ENCODE measurements at regions not wholly inside any gene's neighbourhood (a gene's known extent, or its start where the extent isn't known, plus 50 kb on each side); places are given as distances from the start of the nearest gene placed in this dataset.
A peak's percentile ranks its signal among the peaks of the same experiment; 100 is the strongest.
"Not testable (repeated sequence)": the region's sequence is repeated elsewhere in the genome, so short reads cannot be mapped to it uniquely, and the experiment has no call there.

DNA sequence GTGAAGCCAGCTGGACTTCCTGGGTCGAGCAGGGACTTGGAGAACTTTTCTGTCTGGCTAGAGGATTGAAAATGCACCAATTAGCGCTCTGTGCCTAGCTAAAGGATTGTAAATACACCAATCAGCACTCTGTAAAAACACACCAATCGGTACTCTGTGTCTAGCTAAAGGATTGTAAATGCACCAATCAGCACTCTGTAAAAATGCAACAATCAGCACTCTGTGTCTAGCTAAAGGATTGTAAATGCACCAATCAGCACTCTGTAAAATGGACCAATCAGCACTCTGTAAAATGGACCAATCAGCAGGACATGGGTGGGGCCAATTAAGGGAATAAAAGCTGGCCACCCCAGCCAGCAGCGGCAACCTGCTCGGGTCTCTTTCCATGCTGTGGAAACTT is 97.3 kb upstream of the GALNT15 start:
- H2BK120ac ChIP-seq (ENCODE audit: low read depth, low read length): peak overlapping the region; percentile 60
- H2AFZ ChIP-seq (replicated peaks; ENCODE audit: low read length, poor library complexity); H4K20me1 ChIP-seq (ENCODE audit: insufficient read depth, low read length); H3K36me3 ChIP-seq (ENCODE audit: control insufficient read depth, insufficient read depth, low read length); H3K56ac ChIP-seq (ENCODE audit: extremely low read depth, insufficient read depth, low read length); H3K4me3 ChIP-seq (ENCODE audit: insufficient read depth, low read depth, low read length); in situ Hi-C loops (cut with MboI; ENCODE audit: low sequenced_read_pairs); H3K4me2 ChIP-seq (ENCODE audit: low read depth, low read length); H3K23ac ChIP-seq (ENCODE audit: low read depth, low read length); POLR2A ChIA-PET (ENCODE audit: unreplicated experiment); H3K9me1 ChIP-seq (ENCODE audit: insufficient read depth, low read length); H3K79me1 ChIP-seq (ENCODE audit: low read depth in 1 of 2, low read length in 2 of 2); H3K27ac ChIP-seq (ENCODE audit: insufficient read depth, low read length); H2AK9ac ChIP-seq (replicated peaks; ENCODE audit: low read depth, low read length, poor library complexity); intact Hi-C loops (cut with micrococcal nuclease); dilution Hi-C loops (cut with HindIII; ENCODE audit: low sequenced_read_pairs, unreplicated experiment); DNase-seq; ATAC-seq (ENCODE audit: low read depth); H3K27me3 ChIP-seq (ENCODE audit: control insufficient read depth, insufficient read depth, low read length); BruUV-seq (replicated peaks); H3K9ac ChIP-seq (ENCODE audit: low read depth, low read length): not testable (repeated sequence)
- peak overlapping the region; percentile 92; the same call in 1 of the 2 replicates for H4K5ac ChIP-seq (ENCODE audit: low read depth, low read length)
- peaks cover 13% of the 10 kb centered on the region for H3K9me3 ChIP-seq (ENCODE audit: control insufficient read depth, insufficient read depth, low read length)
- WGBS, 2 experiments (ENCODE audit: extremely low coverage in 2 of 2, insufficient read length in 1 of 2): 93% methylated on average over 2 of the region's 5 CpGs; no CpG with 5 or more reads in 1 of the 2 experiments
- H2BK15ac ChIP-seq (ENCODE audit: low read depth, low read length): peak overlapping the region; percentile 3; the same call in 1 of the 3 replicates
- H4K91ac ChIP-seq (ENCODE audit: insufficient read depth, low read depth, low read length): peak overlapping the region; percentile 71; the same call in 1 of the 2 replicates
- CTCF ChIA-PET: interaction anchor here (1.0 kb wide), 1 partner anchor 101 kb away, joined by 4 read pairs; no protein-coding TSS in a partner anchor
- peak overlapping the region; percentile 73 for H2BK5ac ChIP-seq (ENCODE audit: low read depth, low read length, poor library complexity, severe bottlenecking)
- 0 out of 2 replicates have a peak overlapping the region, but pooled peaks have one; percentile 5 for H3K14ac ChIP-seq (replicated peaks; ENCODE audit: low read depth, low read length)
- H2AK5ac ChIP-seq (ENCODE audit: low read depth, low read length): peak overlapping the region; percentile 87
- H3K18ac ChIP-seq (ENCODE audit: low read depth, low read length): peak overlapping the region; percentile 69; the same call in 1 of the 2 replicates
- H2BK20ac ChIP-seq (ENCODE audit: low read depth, low read length): peak overlapping the region; percentile 80
- H3K4ac ChIP-seq (ENCODE audit: low read depth, low read length): peak overlapping the region; percentile 51
- 0 out of 4 replicates have a peak overlapping the region, but pooled peaks of 1 of the 2 experiments have one; percentile 31 for H4K8ac ChIP-seq (ENCODE audit: low read depth in 2 of 2, low read length in 2 of 2)
- peaks cover 11% of the 10 kb centered on the region for H3K4me1 ChIP-seq (ENCODE audit: control insufficient read depth, insufficient read depth, low read length)

DNA sequence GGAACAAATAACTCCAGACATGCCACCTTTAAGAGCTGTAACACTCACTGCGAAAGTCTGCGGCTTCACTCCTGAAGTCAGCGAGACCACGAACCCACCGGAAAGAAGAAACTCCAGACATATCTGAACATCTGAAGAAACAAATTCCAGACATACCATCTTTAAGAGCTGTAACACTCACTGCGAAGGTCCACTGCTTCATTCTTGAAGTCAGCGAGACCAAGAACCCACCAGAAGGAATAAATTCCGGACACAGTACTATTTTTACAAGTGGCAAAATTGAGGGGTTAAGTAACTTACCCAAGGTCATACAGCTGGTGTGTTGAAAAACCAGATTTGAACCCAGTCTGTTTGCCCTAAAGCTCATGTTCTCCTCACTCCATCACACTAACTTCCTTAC is 96.8 kb upstream of the GALNT15 start:
- Histone ChIP-seq H2AK9ac (replicated peaks; ENCODE audit: low read depth, low read length, poor library complexity) (peak overlapping the region; percentile 57), H3K14ac (replicated peaks; ENCODE audit: low read depth, low read length) (peak overlapping the region; percentile 79), H3K23ac (ENCODE audit: low read depth, low read length) (peak overlapping the region; percentile 71), H2BK15ac (ENCODE audit: low read depth, low read length) (peak overlapping the region; percentile 85), H3K9me3 (ENCODE audit: control insufficient read depth, insufficient read depth, low read length) (peaks cover 13% of the 10 kb centered on the region), H2BK120ac (ENCODE audit: low read depth, low read length) (peak overlapping the region; percentile 97), H2AK5ac (ENCODE audit: low read depth, low read length) (peak overlapping the region; percentile 78), H4K91ac (ENCODE audit: insufficient read depth, low read depth, low read length) (peak overlapping the region; percentile 89), H3K4ac (ENCODE audit: low read depth, low read length) (peak overlapping the region; percentile 86), H4K5ac (ENCODE audit: low read depth, low read length) (peak overlapping the region; percentile 93; the same call in 1 of the 2 replicates), H2BK20ac (ENCODE audit: low read depth, low read length) (peak overlapping the region; percentile 89), H3K18ac (ENCODE audit: low read depth, low read length) (peak overlapping the region; percentile 95), H4K8ac (ENCODE audit: low read depth in 2 of 2, low read length in 2 of 2) (peak overlapping the region; percentile 25 to 88; a peak in 3 of 4 replicates), H2BK5ac (ENCODE audit: low read depth, low read length, poor library complexity, severe bottlenecking) (peak overlapping the region; percentile 71), H3K4me1 (ENCODE audit: control insufficient read depth, insufficient read depth, low read length) (peaks cover 11% of the 10 kb centered on the region)
- H4K20me1 ChIP-seq (ENCODE audit: insufficient read depth, low read length); POLR2A ChIA-PET (ENCODE audit: unreplicated experiment); ATAC-seq (ENCODE audit: low read depth); H3K4me3 ChIP-seq (ENCODE audit: insufficient read depth, low read depth, low read length); H3K36me3 ChIP-seq (ENCODE audit: control insufficient read depth, insufficient read depth, low read length); dilution Hi-C loops (cut with HindIII; ENCODE audit: low sequenced_read_pairs, unreplicated experiment); H2AFZ ChIP-seq (replicated peaks; ENCODE audit: low read length, poor library complexity); H3K9ac ChIP-seq (ENCODE audit: low read depth, low read length); intact Hi-C loops (cut with micrococcal nuclease); H3K79me1 ChIP-seq (ENCODE audit: low read depth in 1 of 2, low read length in 2 of 2); H3K56ac ChIP-seq (ENCODE audit: extremely low read depth, insufficient read depth, low read length); in situ Hi-C loops (cut with MboI; ENCODE audit: low sequenced_read_pairs); H3K9me1 ChIP-seq (ENCODE audit: insufficient read depth, low read length); BruUV-seq (replicated peaks); DNase-seq; CTCF ChIA-PET; H3K27me3 ChIP-seq (ENCODE audit: control insufficient read depth, insufficient read depth, low read length); H3K4me2 ChIP-seq (ENCODE audit: low read depth, low read length); H3K27ac ChIP-seq (ENCODE audit: insufficient read depth, low read length): not testable (repeated sequence)
- WGBS, 2 experiments (ENCODE audit: extremely low coverage in 2 of 2, insufficient read length in 1 of 2): no CpG with 5 or more reads among the region's 8 CpGs

All from IMR-90 (cell line).